ENCODE measurements at regions not wholly inside any gene's neighbourhood (a gene's known extent, or its start where the extent isn't known, plus 50 kb on each side); places are given as distances from the start of the nearest gene placed in this dataset.

DNA sequence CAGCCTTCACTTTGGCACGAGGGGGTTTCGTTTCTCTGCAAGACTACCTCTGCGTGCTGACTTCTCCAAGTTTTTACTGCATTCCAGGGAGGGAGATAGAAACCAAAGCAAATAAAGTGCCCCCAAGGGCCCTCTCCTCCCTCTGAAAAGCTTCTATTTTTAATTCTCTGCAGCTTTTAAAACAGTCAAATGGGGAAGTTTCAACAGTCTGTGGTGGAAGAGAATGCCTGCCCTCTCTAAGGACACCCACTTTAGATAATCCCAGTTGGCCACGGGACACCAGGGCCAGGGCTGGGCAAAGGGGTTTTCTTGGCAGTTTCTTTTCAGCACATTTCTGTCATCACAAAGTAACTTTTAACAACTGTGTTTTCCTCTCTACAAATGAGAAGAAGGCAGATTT, 386.7 kb upstream of the NPVF start:
- H3K36me3 ChIP-seq (ENCODE audit: low read depth): no peaks in the 10 kb centered on the region
- intact Hi-C loops (cut with micrococcal nuclease; ENCODE audit: unreplicated experiment): no loop called here
- DNase-seq: no peak
- H3K4me3 ChIP-seq: no peak overlapping the region
- no peak overlapping the region for H3K27ac ChIP-seq
- H3K9me3 ChIP-seq (ENCODE audit: insufficient read depth, low read depth): no peaks in the 10 kb centered on the region
- H2AFZ ChIP-seq: no peak overlapping the region
- ChIA-PET CTCF (no interaction called here), POLR2A (ENCODE audit: unreplicated experiment) (no interaction called here)
- no peaks in the 10 kb centered on the region for H3K4me1 ChIP-seq (replicated peaks; ENCODE audit: insufficient read depth)
- H3K79me2 ChIP-seq (ENCODE audit: low read depth): no peaks in the 10 kb centered on the region
- no peaks in the 10 kb centered on the region for H4K20me1 ChIP-seq (ENCODE audit: insufficient read depth)
- TF ChIP-seq EZH2 (IDR thresholded peaks at IDR 0.05; ENCODE audit: low read depth): no peak
- TF ChIP-seq CTCF (conservative IDR thresholded peaks at IDR 0.05): no peak
- no peaks in the 10 kb centered on the region for H3K9me2 ChIP-seq (ENCODE audit: insufficient read depth)
- no peaks in the 10 kb centered on the region for H3F3A ChIP-seq (ENCODE audit: insufficient read depth, low read depth)
- no peak overlapping the region for H3K4me2 ChIP-seq
- H3K27me3 ChIP-seq (ENCODE audit: insufficient read depth, low read depth): peaks cover 27% of the 10 kb centered on the region
- no TSS peak for BruUV-seq (replicated peaks)

DNA sequence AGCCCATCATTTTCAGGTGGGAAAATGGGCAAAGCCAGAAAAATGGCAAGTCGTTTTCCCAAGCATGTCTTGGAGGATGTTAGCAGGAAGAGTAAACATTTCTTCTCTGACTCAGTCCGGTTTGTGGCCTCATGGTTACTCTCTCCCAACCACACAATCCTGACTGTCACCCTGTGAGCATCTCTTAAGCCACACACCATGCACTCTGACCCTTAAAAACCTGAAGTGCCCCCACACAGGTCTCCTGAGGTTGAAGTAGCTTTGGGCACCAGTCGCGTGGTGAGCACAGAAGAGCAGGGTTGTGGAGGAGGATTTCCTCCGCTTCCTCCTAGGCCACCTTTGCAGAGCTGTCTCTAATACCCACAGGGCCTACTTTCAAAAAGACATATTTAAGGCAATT, 387.3 kb upstream of the NPVF start:
- Histone ChIP-seq H3K4me2 (no peak overlapping the region), H3K27ac (no peak overlapping the region), H3K36me3 (ENCODE audit: low read depth) (no peaks in the 10 kb centered on the region), H3K27me3 (ENCODE audit: insufficient read depth, low read depth) (peaks cover 27% of the 10 kb centered on the region), H3F3A (ENCODE audit: insufficient read depth, low read depth) (no peaks in the 10 kb centered on the region), H3K4me1 (replicated peaks; ENCODE audit: insufficient read depth) (no peaks in the 10 kb centered on the region), H3K9me2 (ENCODE audit: insufficient read depth) (no peaks in the 10 kb centered on the region), H3K79me2 (ENCODE audit: low read depth) (no peaks in the 10 kb centered on the region), H2AFZ (no peak overlapping the region), H4K20me1 (ENCODE audit: insufficient read depth) (no peaks in the 10 kb centered on the region), H3K4me3 (no peak overlapping the region), H3K9me3 (ENCODE audit: insufficient read depth, low read depth) (no peaks in the 10 kb centered on the region)
- intact Hi-C loops (cut with micrococcal nuclease; ENCODE audit: unreplicated experiment): no loop called here
- CTCF ChIA-PET: no interaction called here
- no peak for DNase-seq
- POLR2A ChIA-PET (ENCODE audit: unreplicated experiment): no interaction called here
- TF ChIP-seq CTCF (conservative IDR thresholded peaks at IDR 0.05) (no peak), EZH2 (IDR thresholded peaks at IDR 0.05; ENCODE audit: low read depth) (no peak)
- no TSS peak for BruUV-seq (replicated peaks)

DNA sequence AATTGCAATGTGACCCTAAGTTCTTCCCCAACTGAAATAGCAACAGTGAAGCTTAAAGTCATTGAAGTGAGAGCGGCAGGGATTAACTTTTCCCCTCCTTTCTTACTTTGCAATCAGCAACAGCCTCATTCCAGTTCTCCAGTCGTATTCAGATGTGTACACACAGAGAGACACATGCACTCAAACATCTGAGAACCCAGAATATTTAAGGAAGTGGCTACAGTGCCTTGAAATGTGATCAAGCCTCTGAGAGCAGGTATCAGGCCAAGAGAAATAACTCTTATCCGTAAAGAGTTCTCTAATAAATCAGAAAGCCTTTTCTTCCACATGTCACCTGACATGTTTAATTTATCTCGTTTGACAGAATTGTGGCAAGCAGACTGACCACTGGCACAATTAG, 388.9 kb upstream of the NPVF start:
- Histone ChIP-seq H2AFZ (no peak overlapping the region), H3K9me2 (ENCODE audit: insufficient read depth) (no peaks in the 10 kb centered on the region), H3K27me3 (ENCODE audit: insufficient read depth, low read depth) (peaks cover 27% of the 10 kb centered on the region), H3K9me3 (ENCODE audit: insufficient read depth, low read depth) (no peaks in the 10 kb centered on the region), H3K4me2 (no peak overlapping the region), H3F3A (ENCODE audit: insufficient read depth, low read depth) (no peaks in the 10 kb centered on the region), H3K27ac (no peak overlapping the region), H3K4me1 (replicated peaks; ENCODE audit: insufficient read depth) (no peaks in the 10 kb centered on the region), H3K79me2 (ENCODE audit: low read depth) (no peaks in the 10 kb centered on the region), H4K20me1 (ENCODE audit: insufficient read depth) (no peaks in the 10 kb centered on the region), H3K36me3 (ENCODE audit: low read depth) (no peaks in the 10 kb centered on the region), H3K4me3 (no peak overlapping the region)
- TF ChIP-seq CTCF (conservative IDR thresholded peaks at IDR 0.05) (no peak), EZH2 (IDR thresholded peaks at IDR 0.05; ENCODE audit: low read depth) (no peak)
- no TSS peak for BruUV-seq (replicated peaks)
- intact Hi-C loops (cut with micrococcal nuclease; ENCODE audit: unreplicated experiment): no loop called here
- CTCF ChIA-PET: no interaction called here
- DNase-seq: no peak
- POLR2A ChIA-PET (ENCODE audit: unreplicated experiment): no interaction called here
